T follicular helper cell (primary cell): ENCODE measurements at regions not wholly inside any gene's neighbourhood (a gene's known extent, or its start where the extent isn't known, plus 50 kb on each side); places are given as distances from the start of the nearest gene placed in this dataset.

Experiments
- DNase-seq: peaks from one replicate; pipeline ENCODE4 v3.0.0-alpha.2; 2020; ENCODE audit warnings: low read depth

DNA sequence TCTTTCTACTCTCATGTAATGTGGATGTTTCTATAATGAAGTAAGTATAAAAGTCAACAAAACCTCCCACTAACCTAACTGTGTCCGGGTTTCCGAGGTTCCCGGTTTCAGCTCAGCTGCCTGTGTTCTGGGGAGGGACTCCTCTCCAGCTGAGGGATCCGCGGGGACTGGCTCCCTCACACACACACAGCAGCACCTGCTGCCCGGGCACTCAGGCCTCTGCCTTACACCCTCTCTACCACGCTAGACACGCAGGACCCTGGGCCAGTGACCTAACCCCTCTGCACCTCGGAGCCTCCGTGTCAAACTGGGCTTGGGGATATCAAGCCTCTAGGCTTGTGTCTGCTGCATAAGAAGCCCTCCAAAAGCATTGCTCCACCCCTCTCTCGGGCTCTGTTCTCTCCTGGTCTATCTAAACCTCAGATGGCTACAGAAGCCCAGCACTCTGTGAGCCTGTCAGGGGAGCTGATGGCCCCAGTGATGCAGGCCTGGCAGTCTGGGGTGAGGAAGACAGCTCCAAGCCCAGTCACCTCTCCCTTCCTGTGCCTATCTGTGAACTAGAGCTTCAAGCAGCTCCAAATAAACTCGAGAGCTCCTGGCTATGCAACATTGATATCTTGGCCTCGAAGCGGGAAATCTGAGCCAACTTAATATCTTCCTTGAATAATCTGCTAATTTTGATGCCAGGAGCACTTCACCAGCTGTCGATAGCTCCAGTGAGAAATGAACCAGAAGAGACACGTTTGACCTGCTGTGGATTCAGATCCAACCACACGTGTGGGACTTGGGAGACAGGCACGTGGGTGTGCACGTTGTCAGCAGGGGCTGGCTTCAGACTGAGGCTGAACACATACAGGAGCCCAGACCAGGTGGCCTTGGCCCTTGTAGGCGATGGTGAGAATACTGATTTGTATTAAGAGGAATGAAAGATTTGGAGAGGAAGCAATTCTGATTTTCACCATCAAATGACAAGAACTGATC is 232.7 kb upstream of the B3GAT1 start:
- no peak for DNase-seq

- no peak for DNase-seq
Measured at GRCh38 chr11:134643115-134644012, 231.3 kb upstream of the B3GAT1 start.

DNA sequence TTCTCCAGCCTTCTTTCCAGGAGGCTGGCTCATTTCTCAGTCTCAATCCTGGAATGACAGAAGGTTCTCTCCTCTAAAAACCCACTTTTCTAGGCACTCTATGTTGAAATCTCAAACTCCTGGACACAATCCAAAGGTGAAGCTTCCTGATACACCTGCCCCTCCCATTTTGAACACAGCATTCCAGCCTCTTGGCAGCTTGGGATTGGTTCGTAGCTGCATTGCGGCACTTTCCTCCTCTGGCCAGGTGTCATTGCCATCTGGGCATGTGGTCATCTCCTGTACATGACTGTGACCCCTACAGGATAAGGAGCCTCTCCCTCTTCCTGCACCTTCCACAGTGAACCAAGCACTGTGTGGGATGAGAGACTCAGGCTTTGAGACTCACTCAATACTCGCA is 230.2 kb upstream of the B3GAT1 start:
- DNase-seq = no peak

GRCh38 chr11:134640971-134641968 is 229.2 kb upstream of the B3GAT1 start:
- no peak for DNase-seq

- no peak for DNase-seq
Measured at GRCh38 chr11:134640536-134640935, 228.5 kb upstream of the B3GAT1 start.

- no peak for DNase-seq
Measured at GRCh38 chr11:134639586-134640330, 227.7 kb upstream of the B3GAT1 start.

DNA sequence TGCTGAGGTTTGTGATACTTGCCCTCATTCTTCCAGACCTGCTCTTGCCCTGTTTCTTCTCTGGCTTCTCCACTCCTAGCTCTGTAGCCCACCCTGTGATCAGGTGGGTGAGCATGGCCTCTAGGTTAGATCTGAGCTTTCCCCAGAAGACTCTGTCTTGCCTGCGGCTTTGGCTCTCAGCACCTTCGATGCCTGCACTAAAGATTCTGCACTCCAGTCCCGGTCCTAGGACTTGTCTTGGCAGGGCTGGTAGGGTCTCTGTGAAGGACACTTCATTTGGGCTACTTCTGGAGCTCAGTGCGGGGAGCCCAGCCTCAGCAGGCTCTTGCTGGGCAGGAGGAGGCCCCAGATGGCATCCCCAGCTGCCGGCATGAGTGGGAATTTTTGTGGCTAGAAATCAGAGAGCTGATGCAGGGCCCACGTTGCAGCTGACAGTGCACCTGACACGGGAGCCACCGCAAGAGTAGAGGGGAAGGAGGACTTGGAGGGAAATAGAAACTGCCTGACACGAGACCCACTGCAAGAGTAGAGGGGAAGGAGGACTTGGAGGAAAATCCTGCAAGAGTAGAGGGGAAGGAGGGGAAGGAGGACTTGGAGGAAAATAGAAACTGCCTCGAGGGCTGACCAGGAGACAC is 226.9 kb upstream of the B3GAT1 start:
- DNase-seq = no peak

- no peak for DNase-seq
Measured at GRCh38 chr11:134637091-134638015, 225.3 kb upstream of the B3GAT1 start.

DNA sequence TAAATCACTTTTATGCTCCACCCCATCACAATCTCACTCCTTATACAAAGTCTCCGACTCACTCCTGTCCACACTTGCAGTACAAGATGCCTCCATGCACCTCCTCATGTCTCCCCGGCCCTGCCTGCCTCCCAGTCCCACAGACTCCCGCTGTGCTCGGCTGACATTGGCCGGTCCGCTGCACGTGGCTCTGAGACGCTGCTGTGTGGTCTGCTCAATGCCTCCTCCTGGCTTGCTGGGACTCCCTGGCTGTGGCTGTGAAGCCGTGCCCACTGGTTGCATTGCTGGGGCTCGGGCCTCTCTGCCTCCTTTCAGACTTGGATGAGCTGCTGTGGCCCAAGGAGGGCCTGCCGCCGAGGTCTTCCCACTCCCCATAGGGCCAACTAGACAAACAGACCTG is 224.0 kb upstream of the B3GAT1 start:
- no peak for DNase-seq

DNA sequence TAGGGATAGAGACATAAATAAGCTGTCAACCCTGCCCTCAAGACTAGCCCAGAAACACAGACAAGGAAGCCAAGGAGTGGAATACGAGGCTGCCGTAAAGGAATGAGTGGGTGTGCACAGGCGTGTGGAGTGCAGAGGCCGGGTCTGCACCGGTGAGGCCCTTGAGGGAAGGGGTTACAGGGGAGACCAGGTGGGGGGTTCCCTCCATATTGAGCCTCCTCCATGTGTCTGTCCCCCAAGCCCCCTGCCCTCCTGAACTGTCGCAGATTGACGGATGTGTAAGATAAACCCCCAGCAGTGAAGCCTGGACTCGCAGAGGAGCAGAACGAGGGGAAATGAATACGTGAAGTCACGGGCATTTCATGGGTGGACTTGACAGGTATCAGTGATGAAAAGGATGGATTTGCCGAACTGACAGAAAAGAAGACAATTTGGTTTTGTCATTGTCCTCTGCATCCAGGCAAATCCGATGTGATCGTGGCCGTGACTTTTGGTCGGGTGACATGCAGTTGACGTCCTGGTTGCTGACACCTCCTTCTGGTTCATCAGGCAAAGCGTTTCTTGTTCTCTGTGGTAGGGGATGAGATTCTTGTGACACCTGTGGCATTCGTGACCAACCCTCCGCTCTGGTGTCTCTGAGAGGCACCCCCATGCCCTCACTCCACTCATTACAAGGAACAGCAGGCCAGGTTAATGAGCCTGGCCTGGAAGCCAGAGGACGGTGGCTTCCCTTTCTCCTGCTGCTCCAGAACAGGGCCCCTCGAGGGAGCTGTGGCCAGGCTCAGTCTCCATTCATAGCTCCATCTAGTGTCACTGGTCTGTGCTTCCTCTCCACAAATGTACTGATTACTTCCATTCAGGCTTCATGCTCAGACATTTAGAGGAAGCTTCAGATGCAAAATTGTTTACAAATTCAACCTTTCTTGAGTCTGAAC is 223.1 kb upstream of the B3GAT1 start:
- DNase-seq = no peak

GRCh38 chr11:134633276-134633675 is 221.2 kb upstream of the B3GAT1 start:
- no peak for DNase-seq

DNA sequence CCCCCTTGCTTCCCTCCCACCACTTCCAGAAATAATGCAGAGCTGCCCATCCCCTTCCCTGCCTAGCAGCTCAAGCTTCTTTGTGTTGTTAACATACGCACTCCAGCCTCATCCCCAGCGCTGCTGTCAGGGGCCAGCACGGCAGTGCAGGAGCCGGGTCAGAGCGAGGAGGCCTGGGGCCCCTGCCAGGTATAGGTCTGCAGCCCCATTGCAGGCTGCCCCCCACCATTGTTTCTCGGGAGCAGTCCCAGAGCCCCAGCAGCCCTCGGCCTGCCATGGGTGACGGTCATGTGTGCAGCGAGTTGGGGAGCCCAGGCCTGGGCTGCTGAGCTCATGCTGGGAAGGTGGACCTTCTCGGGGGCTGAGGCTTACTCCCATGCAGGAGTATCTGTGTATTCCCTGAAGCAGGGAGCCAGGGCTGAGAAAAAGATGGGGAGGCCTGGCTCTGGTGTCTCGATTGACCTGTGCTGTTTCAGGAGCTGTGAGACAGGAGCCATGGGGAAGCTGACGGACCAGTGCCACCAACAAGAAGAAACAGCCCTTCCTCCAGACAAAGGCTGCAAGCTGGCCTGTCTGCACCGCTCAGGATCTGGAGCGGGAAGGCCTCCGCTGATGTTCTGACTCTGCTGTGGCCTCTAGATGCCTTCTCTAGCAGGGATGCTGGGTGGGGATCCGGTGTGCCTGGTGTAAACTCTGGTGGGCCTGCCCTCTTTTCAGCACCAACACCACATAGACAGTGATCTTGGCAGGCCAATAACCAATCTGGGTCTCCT is 220.5 kb upstream of the B3GAT1 start:
- DNase-seq = no peak

GRCh38 chr11:134630861-134631260 is 218.8 kb upstream of the B3GAT1 start:
- no peak for DNase-seq

DNA sequence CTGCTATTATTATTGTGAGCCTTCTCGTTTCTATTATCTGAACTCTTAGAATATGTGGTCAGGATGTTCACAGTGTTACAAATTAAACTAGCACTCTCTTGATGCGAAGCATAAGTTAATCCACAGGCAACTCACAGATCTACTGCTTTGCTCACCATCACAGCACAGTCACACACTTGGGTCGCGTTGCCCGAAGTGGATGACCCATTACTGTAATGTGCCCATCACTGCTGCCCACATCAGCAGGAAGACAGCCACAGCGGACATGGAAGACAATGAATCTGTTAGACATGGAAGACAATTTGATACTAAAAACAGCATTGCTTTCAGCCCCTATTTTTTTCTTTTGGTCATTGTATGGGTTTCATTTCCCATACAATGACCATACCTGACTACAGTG is 216.4 kb upstream of the B3GAT1 start:
- DNase-seq = no peak

DNA sequence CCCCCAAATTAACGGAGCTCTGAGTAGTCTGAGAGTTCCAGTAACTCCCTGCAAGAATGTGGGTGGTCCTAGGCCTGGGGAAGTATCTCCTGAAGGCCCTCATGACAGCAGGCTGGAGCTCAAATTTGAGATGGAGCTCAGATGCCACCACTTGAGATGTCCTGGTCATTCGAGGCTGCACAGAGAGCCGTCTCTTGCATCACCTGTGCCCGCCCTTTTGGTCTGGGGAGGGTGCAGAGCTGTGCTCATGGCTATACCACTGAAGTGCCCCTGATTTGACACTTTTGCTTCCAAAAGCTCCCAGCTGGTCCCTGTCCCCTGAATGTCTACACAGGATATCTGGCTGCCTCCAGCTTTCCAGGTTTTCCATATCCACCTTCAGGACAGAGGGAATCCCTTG is 214.0 kb upstream of the B3GAT1 start:
- no peak for DNase-seq

DNA sequence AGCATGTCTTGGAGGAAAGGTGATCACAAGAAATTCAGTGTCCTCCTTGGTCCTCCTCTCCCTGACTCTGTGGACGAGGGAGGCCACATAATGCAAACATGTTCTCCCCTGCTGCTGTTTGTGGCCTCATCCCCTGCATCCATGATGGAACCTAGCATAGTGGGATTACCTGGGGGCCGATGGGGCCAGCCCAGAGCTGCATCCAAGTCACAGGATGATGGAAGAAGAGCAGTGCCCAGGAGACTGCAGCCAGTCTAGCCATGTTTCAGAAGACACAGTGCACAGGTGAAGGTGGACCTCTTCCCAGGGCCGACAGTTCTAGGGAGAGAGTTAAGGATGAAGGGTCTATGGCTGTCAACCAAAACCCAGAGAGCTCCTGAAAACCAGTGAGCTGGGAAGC is 213.6 kb upstream of the B3GAT1 start:
- no peak for DNase-seq

- no peak for DNase-seq
Measured at GRCh38 chr11:134625151-134625550, 213.1 kb upstream of the B3GAT1 start.
